Stimulated activated memory B cell treated with anti-CD40 and anti-IgM and Interleukin-4, amounts not matched to agents 10 μg/mL and 1 μg/mL and 100 μg/mL, for 72 hours (primary cell): ENCODE measurements at regions not wholly inside any gene's neighbourhood (a gene's known extent, or its start where the extent isn't known, plus 50 kb on each side); places are given as distances from the start of the nearest gene placed in this dataset.

ENCODE experiments used
- ATAC-seq: fragments of 150-1000 bp; cut with Tn5 transposase; 2 replicates; pipeline ENCODE4 v1.10.0; 2021
- H3K27ac Mint-ChIP-seq: one replicate; pipeline ENCODE4 v1.8.0; 2022; ENCODE audit warnings: mild to moderate bottlenecking, mixed read lengths
- H3K27me3 Mint-ChIP-seq: one replicate; pipeline ENCODE4 v1.8.0; 2022; ENCODE audit warnings: mixed read lengths
- H3K36me3 Mint-ChIP-seq: one replicate; pipeline ENCODE4 v1.8.0; 2022; ENCODE audit warnings: mixed read lengths
- H3K4me1 Mint-ChIP-seq: one replicate; pipeline ENCODE4 v1.8.0; 2022; ENCODE audit warnings: mixed read lengths
- H3K4me3 Mint-ChIP-seq: one replicate; pipeline ENCODE4 v1.8.0; 2022; ENCODE audit warnings: mild to moderate bottlenecking, moderate library complexity, mixed read lengths
- H3K9me3 Mint-ChIP-seq: one replicate; pipeline ENCODE4 v1.8.0; 2022; ENCODE audit warnings: mixed read lengths

- peaks cover 26% of the 10 kb centered on the region for H3K9me3 Mint-ChIP-seq
- no peak overlapping the region for H3K27ac Mint-ChIP-seq
- no peak overlapping the region for H3K4me3 Mint-ChIP-seq
- H3K27me3 Mint-ChIP-seq: peaks cover 16% of the 10 kb centered on the region
- ATAC-seq: no peak
- peaks cover 31% of the 10 kb centered on the region for H3K36me3 Mint-ChIP-seq
- no peaks in the 10 kb centered on the region for H3K4me1 Mint-ChIP-seq
Observed at GRCh38 chr3:193754719-193755118, 161.7 kb downstream of the OPA1 start.

- peaks cover 22% of the 10 kb centered on the region for H3K9me3 Mint-ChIP-seq
- H3K27ac Mint-ChIP-seq: no peak overlapping the region
- no peaks in the 10 kb centered on the region for H3K4me1 Mint-ChIP-seq
- no peak for ATAC-seq
- H3K4me3 Mint-ChIP-seq: no peak overlapping the region
- H3K27me3 Mint-ChIP-seq: peaks cover 16% of the 10 kb centered on the region
- peaks cover 31% of the 10 kb centered on the region for H3K36me3 Mint-ChIP-seq
Observed at GRCh38 chr3:193756536-193756935, 163.5 kb downstream of the OPA1 start.

- Mint-ChIP-seq H3K27ac (no peak overlapping the region), H3K9me3 (peaks cover 22% of the 10 kb centered on the region), H3K36me3 (peaks cover 31% of the 10 kb centered on the region), H3K27me3 (peaks cover 16% of the 10 kb centered on the region), H3K4me1 (peaks cover 1% of the 10 kb centered on the region), H3K4me3 (no peak overlapping the region)
- ATAC-seq: no peak
Observed at GRCh38 chr3:193757457-193757856, 164.4 kb downstream of the OPA1 start.

GRCh38 chr3:193761969-193762368, 169.0 kb downstream of the OPA1 start:
- Mint-ChIP-seq H3K36me3 (peaks cover 18% of the 10 kb centered on the region), H3K9me3 (peaks cover 9% of the 10 kb centered on the region), H3K4me3 (no peak overlapping the region), H3K27ac (no peak overlapping the region), H3K27me3 (no peaks in the 10 kb centered on the region), H3K4me1 (peaks cover 7% of the 10 kb centered on the region)
- ATAC-seq: no peak

- Mint-ChIP-seq H3K4me3 (no peak overlapping the region), H3K36me3 (peaks cover 11% of the 10 kb centered on the region), H3K27me3 (no peaks in the 10 kb centered on the region), H3K4me1 (peaks cover 7% of the 10 kb centered on the region), H3K9me3 (peaks cover 3% of the 10 kb centered on the region), H3K27ac (no peak overlapping the region)
- ATAC-seq: no peak
Observed at GRCh38 chr3:193762657-193763056, 169.6 kb downstream of the OPA1 start.

- Mint-ChIP-seq H3K27ac (no peak overlapping the region), H3K27me3 (no peaks in the 10 kb centered on the region), H3K9me3 (no peaks in the 10 kb centered on the region), H3K4me1 (peaks cover 7% of the 10 kb centered on the region), H3K36me3 (no peaks in the 10 kb centered on the region), H3K4me3 (no peak overlapping the region)
- ATAC-seq: no peak
Observed at GRCh38 chr3:193764959-193765358, 172.0 kb downstream of the OPA1 start.

- H3K9me3 Mint-ChIP-seq: no peaks in the 10 kb centered on the region
- no peaks in the 10 kb centered on the region for H3K27me3 Mint-ChIP-seq
- no peak overlapping the region for H3K27ac Mint-ChIP-seq
- H3K4me3 Mint-ChIP-seq: no peak overlapping the region
- H3K36me3 Mint-ChIP-seq: no peaks in the 10 kb centered on the region
- peaks cover 6% of the 10 kb centered on the region for H3K4me1 Mint-ChIP-seq
- no peak for ATAC-seq
Observed at GRCh38 chr3:193767353-193768069, 174.5 kb downstream of the OPA1 start.

GRCh38 chr3:193768070-193768394, 175.0 kb downstream of the OPA1 start:
- H3K27ac Mint-ChIP-seq: no peak overlapping the region

GRCh38 chr3:193769437-193769836, 176.4 kb downstream of the OPA1 start:
- no peaks in the 10 kb centered on the region for H3K27me3 Mint-ChIP-seq
- no peaks in the 10 kb centered on the region for H3K4me1 Mint-ChIP-seq
- no peaks in the 10 kb centered on the region for H3K36me3 Mint-ChIP-seq
- no peaks in the 10 kb centered on the region for H3K9me3 Mint-ChIP-seq
- H3K4me3 Mint-ChIP-seq: no peak overlapping the region
- no peak overlapping the region for H3K27ac Mint-ChIP-seq
- no peak for ATAC-seq

More at GRCh38 chr3:193768070-193768394, 175.0 kb downstream of the OPA1 start:
- no peaks in the 10 kb centered on the region for H3K27me3 Mint-ChIP-seq
- H3K4me1 Mint-ChIP-seq: peaks cover under 1% of the 10 kb centered on the region
- H3K4me3 Mint-ChIP-seq: no peak overlapping the region
- H3K36me3 Mint-ChIP-seq: no peaks in the 10 kb centered on the region
- no peak for ATAC-seq
- no peaks in the 10 kb centered on the region for H3K9me3 Mint-ChIP-seq

GRCh38 chr3:193771011-193771652, 178.1 kb downstream of the OPA1 start:
- H3K4me3 Mint-ChIP-seq: no peak overlapping the region
- no peaks in the 10 kb centered on the region for H3K9me3 Mint-ChIP-seq
- no peak overlapping the region for H3K27ac Mint-ChIP-seq
- H3K36me3 Mint-ChIP-seq: no peaks in the 10 kb centered on the region
- peaks cover 9% of the 10 kb centered on the region for H3K27me3 Mint-ChIP-seq
- peaks cover 2% of the 10 kb centered on the region for H3K4me1 Mint-ChIP-seq
- ATAC-seq: no peak

- Mint-ChIP-seq H3K4me3 (no peak overlapping the region), H3K27me3 (peaks cover 9% of the 10 kb centered on the region), H3K4me1 (peaks cover 9% of the 10 kb centered on the region), H3K36me3 (no peaks in the 10 kb centered on the region), H3K9me3 (no peaks in the 10 kb centered on the region), H3K27ac (no peak overlapping the region)
- no peak for ATAC-seq
Observed at GRCh38 chr3:193771653-193772421, 178.8 kb downstream of the OPA1 start.

- no peak for ATAC-seq
- Mint-ChIP-seq H3K36me3 (no peaks in the 10 kb centered on the region), H3K27me3 (peaks cover 9% of the 10 kb centered on the region)
Observed at GRCh38 chr3:193772422-193772763, 179.4 kb downstream of the OPA1 start.

GRCh38 chr3:193773266-193774220, 180.5 kb downstream of the OPA1 start:
- Mint-ChIP-seq H3K4me1 (peaks cover 10% of the 10 kb centered on the region), H3K27ac (no peak overlapping the region), H3K27me3 (peaks cover 9% of the 10 kb centered on the region), H3K4me3 (no peak overlapping the region), H3K36me3 (no peaks in the 10 kb centered on the region), H3K9me3 (no peaks in the 10 kb centered on the region)
- ATAC-seq: no peak

More at GRCh38 chr3:193772422-193772763, 179.4 kb downstream of the OPA1 start:
- H3K9me3 Mint-ChIP-seq: no peaks in the 10 kb centered on the region
- H3K4me3 Mint-ChIP-seq: no peak overlapping the region
- peaks cover 10% of the 10 kb centered on the region for H3K4me1 Mint-ChIP-seq
- H3K27ac Mint-ChIP-seq: no peak overlapping the region

GRCh38 chr3:193774272-193774915, 181.4 kb downstream of the OPA1 start:
- Mint-ChIP-seq H3K4me3 (no peak overlapping the region), H3K27me3 (peaks cover 17% of the 10 kb centered on the region), H3K4me1 (peaks cover 10% of the 10 kb centered on the region), H3K9me3 (no peaks in the 10 kb centered on the region), H3K36me3 (no peaks in the 10 kb centered on the region), H3K27ac (no peak overlapping the region)
- ATAC-seq: no peak
